Ramos (cell line): ENCODE measurements at regions not wholly inside any gene's neighbourhood (a gene's known extent, or its start where the extent isn't known, plus 50 kb on each side); places are given as distances from the start of the nearest gene placed in this dataset.

Experiments
- in situ Hi-C: fragments of 300-500 bp; cut with MboI; formaldehyde crosslinking; loops from one replicate; pipeline ENCODE4 v1.14.3; 2022; ENCODE audit warnings: low sequenced_read_pairs; ENCODE audit not compliant: unreplicated experiment

DNA sequence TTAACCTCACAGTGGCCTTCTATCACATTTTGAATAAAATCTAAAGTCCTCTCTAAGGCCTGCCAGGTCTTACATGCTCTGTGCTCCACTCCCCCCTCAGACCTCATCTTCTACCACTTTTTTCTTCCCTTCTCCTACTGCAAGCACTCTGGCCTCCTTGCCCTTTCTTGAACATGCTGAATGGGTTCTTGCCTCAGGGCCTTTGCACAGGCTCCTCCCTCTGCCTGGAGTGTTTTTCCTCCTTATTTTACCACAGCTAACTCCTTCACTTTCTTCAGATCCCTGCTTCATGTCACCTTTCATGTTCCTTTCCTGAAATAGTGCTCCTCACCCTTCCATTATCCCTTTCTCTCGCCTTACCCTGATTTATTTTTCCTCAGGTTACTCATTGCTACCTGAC lies 97.9 kb upstream of the FOXP4 start:
- in situ Hi-C loops: no loop called here

DNA sequence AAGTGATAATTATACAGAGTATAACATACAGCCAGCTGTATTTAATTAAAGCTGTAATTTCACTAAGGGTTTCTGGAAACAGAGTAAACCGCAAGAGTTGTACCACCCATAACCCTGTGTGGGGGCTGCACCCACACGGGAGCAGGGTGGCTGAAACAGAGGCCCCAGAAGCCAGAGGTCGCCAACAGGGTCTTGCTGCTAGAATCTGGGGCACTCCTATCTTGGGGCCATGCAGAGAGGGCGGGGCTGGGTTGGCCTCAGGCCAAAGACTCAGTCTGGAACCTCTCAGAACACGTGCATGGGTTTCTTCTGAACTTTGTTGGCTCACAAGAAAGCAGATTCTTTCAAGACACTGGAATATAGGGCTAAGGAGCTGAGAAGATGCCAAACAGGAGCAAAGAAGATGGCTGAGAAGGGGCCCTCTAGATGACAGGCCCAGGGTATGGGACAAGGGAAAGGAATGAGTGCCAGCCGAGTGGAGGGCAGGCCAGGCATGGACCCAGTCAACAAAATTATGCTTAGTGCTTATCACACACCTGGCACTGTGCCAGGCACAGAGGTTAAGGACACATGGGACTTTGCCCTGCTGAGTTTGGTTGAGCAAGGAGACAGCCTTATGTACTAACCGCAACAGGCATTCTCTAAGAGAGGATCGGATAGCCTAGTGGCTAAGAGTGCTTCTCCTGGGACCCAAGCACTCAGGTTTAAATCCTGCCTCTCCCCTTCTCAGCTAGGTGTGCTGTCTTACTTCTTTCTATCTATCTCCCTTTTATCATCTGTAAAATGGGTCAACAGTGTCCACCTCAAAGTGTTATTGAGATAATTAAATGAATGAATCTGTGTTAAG lies 96.6 kb upstream of the FOXP4 start:
- in situ Hi-C loops: no loop called here

DNA sequence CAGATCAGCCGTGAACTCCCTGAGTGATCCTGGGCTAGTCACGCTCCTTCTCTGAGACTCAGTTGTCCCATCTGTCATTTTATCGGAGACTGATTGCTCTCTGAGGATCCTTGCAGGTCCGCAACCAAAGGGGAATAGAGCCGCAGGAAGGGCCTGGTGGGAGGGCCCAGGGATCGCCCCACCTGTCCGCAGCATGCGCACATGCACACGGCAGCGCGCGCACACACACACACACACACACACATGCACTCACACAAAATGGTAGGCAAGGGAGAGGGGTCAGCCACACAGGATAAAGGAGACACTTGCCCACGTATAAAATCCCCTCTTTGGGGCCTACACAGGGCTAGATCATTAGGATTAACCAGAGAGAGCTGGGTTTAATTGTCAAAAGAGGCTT lies 95.6 kb upstream of the FOXP4 start:
- in situ Hi-C loops: no loop called here

- in situ Hi-C loops: no loop called here
Observed at GRCh38 chr6:41451039-41451438, 95.1 kb upstream of the FOXP4 start.

DNA sequence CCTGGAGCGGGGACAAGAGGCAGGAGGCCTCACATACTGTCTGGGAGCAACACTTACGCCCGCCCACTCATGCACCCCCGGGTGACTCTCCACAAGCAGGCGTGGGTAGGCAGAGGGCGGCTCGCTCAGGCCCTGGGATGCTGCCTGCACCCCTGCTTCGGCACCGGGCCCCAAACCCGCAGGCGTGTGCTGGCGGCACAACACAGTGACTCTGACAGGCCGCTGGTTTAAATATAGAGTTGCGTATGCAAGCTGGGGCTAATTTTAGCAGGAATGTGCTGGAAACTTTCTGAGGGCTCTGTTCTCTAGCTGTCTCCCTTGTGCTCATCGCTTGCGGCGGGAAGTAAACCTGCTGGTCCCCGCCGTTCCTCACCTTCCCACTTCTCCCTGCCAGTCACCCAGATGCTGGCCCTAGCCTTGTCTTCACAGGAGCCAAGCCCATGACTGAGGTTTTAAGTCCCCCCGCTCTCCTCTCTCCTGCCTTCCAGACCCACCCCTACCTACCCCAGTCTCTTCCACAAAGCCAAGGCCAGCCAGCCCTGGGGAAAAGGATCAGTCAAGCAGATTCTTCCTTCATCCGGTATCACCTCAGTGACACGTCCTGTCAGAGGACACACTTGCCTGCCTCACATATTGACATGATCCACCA lies 94.5 kb upstream of the FOXP4 start:
- in situ Hi-C loops: no loop called here

GRCh38 chr6:41452763-41453162 lies 93.4 kb upstream of the FOXP4 start:
- in situ Hi-C loops: no loop called here

DNA sequence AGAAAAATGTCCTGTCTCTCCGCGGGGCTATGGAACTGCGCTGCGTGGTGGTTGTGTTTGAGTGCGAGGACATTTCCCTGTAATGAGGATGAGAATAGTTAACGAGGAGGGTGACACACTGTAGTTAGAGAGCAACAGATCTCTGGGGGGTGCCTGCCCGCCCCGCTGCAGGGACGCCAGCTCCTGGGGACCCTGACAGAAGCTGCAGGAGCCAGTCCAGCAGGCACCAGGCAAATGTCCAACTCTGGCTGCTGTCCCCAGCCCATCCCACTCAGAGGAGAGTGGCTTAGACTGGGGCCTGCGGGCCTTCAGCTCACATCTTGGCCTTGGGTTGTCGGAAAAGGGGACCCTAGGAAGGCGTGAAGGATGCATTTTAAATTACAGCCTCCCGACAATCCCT lies 92.9 kb upstream of the FOXP4 start:
- in situ Hi-C loops: no loop called here

- in situ Hi-C loops: no loop called here
Observed at GRCh38 chr6:41454189-41454789, 91.9 kb upstream of the FOXP4 start.

GRCh38 chr6:41455410-41455809 lies 90.8 kb upstream of the FOXP4 start:
- in situ Hi-C loops: no loop called here

- in situ Hi-C loops: no loop called here
Observed at GRCh38 chr6:41455818-41456217, 90.4 kb upstream of the FOXP4 start.

DNA sequence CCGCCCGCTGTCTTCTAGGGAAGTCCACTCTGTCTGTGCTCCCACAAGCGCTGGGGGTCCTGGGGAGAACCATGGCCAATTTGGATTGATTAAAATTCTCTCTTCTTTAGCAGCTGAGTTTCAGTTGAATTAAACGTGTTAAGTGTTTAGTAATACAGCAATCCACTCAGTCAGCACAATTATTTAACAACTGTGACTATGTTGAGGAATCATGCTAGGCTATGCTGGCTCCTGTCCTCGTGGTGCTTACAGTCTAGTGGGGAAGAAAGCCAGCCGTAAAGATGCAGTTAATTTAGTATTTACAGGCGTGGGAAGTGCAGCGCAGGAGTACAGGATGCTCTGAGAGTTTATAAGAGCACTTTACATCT lies 88.9 kb upstream of the FOXP4 start:
- in situ Hi-C loops: no loop called here

DNA sequence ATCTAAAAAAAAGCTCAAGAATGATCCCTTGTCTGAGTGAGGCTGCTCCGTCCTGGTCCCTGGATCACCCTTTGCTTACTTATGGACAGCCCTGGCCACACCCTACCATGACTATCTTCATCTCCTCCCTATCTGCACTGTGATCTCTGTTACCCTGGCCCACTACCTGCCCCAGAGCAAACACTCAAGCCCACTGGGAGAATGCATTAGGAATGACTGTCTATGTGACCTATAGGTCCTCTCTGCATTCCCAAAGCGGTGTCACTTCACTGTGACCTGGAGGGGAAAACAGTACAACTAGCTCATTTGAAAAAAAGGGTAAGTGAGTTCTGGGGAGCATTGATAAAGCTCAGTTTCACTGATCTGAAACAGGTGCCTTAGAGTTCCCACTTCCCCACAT lies 86.4 kb upstream of the FOXP4 start:
- in situ Hi-C loops: no loop called here

GRCh38 chr6:41460742-41461336 lies 85.3 kb upstream of the FOXP4 start:
- in situ Hi-C loops: no loop called here

GRCh38 chr6:41462033-41462432 lies 84.1 kb upstream of the FOXP4 start:
- in situ Hi-C loops: no loop called here

GRCh38 chr6:41463062-41463930 lies 82.9 kb upstream of the FOXP4 start:
- in situ Hi-C loops: no loop called here

DNA sequence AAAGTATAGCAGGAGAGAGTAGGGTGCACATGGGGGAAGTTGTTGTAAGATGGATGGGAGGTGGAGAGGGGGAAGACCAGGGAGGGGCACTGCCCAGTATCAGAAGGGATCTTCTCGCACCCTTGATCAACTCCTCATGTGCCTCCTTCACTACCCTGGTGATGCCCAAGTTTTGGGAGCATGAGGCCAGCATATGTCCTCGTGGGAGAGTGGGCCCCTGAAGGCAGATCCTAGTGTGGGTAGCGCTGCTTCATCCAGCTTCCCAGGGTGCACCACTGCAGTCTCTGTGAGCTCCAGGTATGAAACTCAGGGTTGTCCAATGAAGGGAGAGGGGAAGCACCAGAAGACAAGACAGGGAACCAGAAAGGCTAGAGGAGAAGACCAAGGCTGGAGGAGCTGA lies 82.2 kb upstream of the FOXP4 start:
- in situ Hi-C loops: no loop called here

GRCh38 chr6:41464481-41464880 lies 81.7 kb upstream of the FOXP4 start:
- in situ Hi-C loops: no loop called here

DNA sequence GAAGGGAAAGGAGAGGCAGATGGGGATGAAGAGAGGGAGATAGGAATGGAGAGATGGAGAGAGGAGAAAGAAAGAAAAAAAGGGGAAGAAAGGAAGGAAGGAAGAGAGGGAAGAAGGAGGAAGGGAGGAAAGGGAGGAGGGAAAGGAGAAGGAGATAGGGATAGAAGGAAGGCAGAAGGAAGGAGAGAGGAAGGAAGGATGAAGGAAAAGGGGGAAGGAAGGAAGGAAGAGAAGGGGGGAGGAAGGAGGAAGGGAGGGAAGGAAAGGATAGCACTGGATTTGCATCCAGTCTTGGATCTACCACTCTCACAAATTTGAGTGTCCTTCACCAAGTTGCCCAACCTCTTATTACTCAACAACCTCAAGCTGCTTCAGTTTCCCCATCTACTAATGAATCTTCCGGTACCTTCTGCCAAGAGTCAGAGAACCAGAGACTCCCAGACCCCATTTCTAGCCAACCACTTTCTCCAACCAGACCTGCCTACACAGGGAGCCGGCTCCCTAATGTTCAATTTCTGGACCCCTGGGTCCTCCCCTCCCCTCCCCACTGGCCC lies 79.7 kb upstream of the FOXP4 start:
- in situ Hi-C loops: no loop called here

GRCh38 chr6:41467061-41467460 lies 79.1 kb upstream of the FOXP4 start:
- in situ Hi-C loops: no loop called here
